ENCODE measurements at regions not wholly inside any gene's neighbourhood (a gene's known extent, or its start where the extent isn't known, plus 50 kb on each side); places are given as distances from the start of the nearest gene placed in this dataset.
A peak's percentile ranks its signal among the peaks of the same experiment; 100 is the strongest.
"Not testable (repeated sequence)": the region's sequence is repeated elsewhere in the genome, so short reads cannot be mapped to it uniquely, and the experiment has no call there.

DNA sequence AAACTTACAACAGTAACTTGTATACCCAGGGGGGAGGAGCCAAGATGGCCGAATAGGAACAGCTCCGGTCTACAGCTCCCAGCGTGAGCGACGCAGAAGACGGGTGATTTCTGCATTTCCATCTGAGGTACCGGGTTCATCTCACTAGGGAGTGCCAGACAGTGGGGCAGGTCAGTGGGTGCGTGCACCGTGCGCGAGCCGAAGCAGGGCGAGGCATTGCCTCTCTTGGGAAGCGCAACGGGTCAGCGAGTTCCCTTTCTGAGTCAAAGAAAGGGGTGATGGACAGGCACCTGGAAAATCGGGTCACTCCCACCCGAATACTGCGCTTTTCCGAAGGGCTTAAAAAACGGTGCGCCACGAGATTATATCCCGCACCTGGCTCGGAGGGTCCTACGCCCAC, 278.8 kb downstream of the FAM47B start:
- not testable (repeated sequence) for DNase-seq (ENCODE audit: low spot score)

DNA sequence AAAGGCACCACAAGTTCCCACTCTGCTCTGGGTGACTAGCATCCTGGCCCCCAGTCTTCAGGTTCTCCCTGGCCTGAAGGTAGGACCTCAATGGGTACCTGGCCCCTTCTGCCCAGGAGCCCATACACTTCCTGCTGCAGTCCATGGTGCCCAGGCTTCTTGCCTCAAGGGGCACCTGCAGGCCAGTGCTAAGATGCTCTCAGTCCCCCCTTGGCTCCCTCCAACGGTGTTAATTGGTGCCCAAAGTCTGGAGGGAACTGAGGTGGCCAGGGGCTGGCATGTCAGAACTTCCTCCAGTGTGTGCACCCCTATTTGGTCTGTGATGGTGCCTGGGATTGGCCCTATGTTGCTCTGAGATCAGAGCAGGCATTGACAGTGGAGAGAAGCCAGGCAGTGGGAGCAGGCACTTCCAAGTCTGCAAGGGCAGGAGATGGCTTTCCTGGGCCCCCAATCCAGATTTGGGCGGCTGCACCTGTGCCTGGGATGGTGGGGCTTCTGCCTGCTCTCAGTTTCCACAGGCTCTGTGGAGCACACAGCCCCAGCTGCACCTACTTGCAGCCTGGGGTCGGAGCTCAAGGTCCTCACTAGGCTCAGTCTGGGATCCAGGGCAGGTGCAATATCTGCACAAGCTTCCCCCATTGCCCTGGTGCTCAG, 301.6 kb downstream of the FAM47B start:
- no peak for DNase-seq (ENCODE audit: low spot score)

DNA sequence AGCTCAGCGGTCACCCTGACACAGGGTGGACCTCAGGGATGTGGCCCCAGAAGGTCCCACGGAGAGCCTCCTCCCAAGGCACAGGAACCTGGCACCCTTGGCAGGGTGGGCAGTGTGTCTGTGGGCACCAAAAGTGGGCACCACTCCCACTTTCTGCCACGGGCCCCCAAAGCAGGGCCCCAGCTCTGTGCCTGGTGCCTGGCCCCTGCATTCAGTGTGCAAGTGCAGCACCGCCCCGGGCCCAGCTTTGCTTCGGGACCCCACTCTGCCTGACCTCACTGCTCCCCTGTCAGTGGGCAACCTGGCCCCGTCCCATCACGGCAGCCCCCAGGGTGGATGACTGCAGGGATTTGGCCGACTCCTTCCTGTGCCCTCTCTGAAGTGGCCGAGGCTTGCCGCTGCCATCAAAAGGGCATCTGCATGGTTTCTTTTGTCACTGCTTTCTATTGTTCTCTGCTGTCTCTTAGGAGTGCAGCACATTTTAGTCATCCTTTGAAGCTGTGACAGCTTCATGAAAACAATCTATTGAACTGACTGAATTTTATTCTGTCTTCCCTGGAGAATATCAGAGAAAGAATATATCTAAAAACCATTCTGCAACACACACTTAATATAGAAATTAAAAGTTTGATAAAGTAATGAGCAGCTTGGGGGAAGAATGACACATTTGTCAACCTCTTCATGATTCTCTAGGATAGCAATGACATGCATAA, 302.4 kb downstream of the FAM47B start:
- no peak for DNase-seq (ENCODE audit: low spot score)

DNA sequence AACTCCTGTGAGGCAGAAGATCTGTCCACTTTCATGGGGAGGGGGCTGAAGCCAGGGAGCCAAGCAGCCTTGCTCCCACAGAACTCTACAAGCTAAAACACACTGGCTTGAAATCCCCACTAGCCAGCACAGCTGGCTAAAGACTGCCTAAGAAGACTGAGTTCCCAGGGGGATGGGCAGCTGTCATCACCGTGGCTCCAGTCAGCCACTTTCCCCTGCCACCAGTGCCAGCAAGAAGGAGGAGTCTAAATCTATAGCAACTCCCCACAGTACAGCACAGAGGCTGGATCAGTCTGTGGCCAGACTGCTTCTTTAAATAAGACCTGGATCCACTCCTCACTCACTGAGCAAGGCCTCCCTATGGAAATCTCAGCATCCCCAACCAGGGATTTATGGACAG, 308.6 kb downstream of the FAM47B start:
- no peak for DNase-seq (ENCODE audit: low spot score)

DNA sequence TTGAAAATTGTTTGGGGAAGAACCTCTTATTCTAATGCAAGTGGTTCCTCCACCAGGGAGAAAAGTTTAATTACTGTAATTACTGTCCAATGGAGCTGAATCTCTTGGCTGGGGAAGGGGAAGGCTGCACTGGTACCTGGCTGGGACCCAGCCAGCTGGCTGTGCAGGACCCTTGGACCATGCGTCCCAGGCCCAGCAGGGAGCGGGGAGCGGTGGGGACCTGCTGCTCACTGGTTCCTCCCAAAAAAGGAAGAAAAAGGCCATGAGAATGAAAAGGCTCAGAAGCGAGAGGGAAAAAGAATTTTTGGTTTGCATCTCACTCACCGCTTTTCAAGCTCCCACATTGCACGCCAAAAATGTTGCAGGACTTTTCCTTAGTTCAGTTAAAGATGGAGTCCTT, 333.5 kb downstream of the FAM47B start:
- DNase-seq (ENCODE audit: low spot score): no peak

DNA sequence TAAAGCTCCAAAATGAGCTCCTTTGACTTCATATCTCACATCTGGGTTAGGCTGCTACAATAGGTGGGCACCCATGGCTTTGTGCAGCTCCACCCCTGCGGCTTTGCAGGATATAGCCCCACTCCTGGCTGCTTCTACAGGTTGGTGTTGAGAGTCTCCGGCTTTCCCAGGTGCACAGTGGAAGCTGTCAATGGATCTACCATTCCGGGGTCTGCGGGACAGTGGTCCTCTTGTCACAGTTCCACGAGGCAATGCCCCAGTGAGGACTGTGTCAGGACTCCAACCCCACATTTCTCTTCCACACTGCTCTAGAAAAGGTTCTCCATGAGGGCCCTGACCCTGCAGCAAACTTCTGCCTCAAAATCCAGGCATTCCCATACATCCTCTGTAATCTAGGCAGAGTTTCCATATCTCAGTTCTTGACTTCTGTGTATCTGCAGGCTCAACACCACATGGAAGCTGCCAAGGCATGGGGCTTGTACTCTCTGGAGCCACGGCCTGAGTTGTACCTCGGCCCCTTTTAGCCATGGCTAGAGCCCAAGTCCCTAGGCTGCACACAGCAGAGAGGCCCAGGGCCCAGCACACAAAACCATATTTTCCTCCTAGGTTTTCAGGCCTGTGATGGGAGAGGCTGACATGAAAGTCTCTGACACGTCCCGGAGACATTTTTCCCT, 342.8 kb downstream of the FAM47B start:
- no peak for DNase-seq (ENCODE audit: low spot score)

DNA sequence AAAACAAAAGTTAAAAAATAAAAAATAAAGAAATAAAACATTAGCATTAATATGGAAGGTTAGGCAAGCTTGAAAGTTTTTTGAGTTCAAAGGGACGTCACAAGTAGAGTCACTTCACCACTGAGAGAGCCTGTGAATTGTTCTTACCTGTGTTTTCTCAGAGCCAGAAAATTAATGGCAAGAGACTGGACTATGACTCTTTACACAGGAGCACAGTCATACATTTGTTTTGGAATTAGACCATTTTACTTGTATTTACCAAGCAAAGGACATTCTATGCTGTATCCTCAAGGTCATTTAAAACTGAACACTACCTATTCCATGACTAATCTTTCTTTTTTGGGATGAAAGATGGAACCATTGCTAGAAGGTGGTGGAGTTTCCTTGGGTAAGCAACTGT, 346.1 kb downstream of the FAM47B start:
- no peak for DNase-seq (ENCODE audit: low spot score)

DNA sequence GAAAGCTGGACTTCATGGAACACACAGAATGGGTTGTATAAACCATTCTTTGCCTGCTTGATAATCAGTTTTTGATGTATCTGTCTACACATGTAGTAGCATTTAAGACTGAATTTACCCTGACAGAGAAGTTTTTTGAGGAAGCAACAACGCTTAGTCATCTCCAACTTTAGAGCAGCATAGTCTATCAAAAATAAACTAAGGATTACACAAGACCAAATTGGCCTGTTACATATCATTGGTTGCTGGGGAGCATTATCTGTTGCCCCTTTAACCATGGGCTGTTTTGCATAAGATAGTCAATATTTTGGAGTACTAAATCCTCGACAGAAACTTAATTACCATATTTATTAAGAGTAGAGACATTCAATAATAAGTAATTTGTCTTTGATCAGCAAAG, 347.4 kb downstream of the FAM47B start:
- no peak for DNase-seq (ENCODE audit: low spot score)

DNA sequence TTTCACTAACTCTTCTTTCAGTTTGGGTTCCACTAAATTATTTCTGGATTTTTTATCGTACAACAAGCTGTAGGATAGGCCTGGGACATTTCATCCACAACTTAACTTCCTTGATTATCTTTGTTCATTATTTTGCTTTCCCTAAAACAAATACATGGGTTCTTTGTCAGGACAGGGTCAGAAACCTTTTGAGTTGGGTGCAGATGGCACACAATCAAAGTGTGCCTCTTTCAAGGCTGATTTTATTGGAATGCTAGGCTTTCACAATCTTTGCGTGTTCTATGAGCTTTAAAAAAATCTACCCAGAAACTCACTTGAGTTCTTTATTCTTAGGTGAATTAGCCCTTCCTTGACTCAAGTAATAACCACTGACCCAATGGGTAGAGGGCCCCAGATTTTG, 348.4 kb downstream of the FAM47B start:
- no peak for DNase-seq (ENCODE audit: low spot score)

DNA sequence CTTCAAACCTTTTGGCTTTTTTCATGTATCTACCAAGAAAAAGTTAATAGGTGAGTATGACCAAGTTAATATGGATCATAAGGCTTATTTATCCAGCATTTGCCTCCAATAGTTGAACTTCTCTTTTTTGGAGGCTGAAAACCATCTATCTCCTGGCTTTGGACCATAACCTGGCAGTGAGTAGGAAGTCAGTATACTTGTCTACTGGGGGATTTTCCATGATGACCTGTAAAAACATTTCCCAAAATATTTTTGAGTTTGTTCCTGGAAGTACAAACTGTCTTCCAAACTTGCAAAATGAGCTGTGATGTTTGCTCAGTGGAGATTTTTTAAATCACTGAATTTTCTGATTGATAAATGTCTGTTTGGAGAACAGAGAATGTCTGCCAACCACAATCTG, 349.9 kb downstream of the FAM47B start:
- DNase-seq (ENCODE audit: low spot score): no peak

DNA sequence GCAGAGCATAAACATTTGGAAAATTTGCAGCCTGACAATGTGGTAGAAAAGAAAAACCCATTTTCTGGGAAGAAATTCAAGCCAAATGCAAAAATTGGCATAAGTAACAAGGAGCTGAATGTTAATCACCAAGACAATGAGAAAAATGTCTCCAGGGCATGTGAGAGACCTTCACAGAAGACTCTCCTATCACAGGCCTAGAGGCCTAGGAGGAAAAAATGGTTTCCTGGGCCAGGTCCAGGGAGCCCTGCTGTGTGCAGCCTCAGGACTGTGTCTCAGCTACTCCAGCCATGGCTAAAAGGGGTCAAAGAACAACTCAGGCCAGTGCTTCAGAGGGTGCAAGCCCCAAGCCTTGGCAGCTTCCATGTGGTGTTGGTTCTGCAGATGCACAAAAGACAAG, 362.4 kb downstream of the FAM47B start:
- DNase-seq (ENCODE audit: low spot score): not testable (repeated sequence)

DNA sequence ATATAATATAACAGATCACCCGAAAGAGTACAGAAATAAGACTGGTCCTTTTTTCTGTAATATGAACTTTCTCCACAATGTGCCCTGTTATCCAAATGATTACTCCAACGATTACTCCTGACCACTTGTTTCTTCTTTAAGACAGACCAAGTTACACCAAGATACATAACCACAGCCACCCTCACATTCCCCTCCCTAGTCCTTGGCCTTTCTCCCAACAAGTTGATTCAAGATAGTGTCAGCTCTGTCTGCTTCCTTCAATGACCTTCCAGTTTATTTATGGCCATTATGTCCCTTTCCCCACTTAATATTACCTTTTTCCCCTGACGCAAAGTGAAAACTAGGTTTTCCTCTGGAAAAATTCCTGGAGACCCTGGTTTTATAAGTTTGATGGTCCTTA, 397.2 kb downstream of the FAM47B start:
- DNase-seq (ENCODE audit: low spot score): no peak

DNA sequence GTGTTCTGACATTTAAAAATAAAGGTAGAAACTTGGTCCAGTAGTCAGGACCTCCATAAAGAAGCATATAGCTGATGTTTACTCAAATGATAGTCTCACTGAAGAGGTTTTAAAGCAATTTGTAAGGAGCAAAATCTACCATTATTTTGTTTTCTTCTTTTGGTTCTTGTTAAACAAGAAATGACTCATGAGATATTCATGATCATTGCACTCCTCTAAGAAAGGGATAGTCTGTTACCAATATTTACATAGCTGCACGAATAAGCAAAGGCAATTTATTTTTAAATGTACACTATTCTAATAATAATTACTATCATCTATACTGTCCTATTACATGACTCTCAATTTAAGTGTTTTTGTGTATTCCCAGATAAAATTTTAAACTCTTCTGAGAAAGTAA, 397.9 kb downstream of the FAM47B start:
- no peak for DNase-seq (ENCODE audit: low spot score)

DNA sequence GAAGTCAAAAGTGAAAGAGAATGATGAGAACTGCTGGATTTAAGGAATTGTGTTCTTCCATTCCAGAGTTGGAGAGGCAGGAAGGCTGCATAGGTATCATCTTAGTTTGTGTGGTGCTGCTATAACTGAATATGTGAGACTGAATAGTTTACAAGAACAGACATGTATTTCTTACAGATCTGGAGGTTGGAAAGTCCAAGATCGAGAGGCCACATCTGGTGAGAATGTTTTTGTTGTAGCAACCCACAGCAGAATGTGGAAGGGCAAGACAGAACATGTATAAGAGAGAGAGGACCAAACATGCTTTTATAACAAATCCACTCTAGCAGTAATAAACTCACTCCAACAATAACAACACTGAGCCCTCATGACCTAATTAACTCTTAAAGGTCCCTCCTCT, 408.6 kb downstream of the FAM47B start:
- DNase-seq (ENCODE audit: low spot score): no peak

DNA sequence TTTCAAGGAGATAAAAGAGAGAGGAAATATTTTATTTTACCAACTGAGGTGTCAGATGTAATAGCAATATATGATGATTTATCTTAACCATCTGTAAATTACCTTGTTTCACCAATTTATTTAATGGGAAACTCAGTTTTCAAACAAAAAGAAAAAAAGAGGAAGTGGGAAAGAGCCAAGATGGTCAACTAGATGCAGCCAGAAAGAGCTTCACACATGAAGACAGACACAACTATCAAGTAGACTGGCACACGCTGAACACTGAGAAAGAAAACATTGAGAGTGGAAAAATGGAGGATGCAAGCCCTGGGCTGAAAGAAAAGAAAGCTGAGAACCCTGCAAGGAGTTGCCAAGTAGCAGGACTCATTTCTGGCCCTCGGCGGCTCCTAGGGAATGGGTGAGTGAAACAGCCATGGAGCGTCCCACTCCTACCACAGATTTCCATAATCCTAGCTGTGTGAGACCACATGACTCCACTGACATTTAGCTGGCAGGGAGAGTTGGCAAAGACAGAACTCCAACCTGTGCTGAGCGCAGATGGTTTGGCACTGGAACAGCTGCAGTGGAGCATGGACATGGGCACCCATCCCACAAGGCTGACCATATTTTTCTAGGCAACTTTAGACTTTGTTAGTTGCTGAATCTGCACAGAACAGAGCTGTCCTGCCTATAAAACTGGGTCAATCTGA, 409.3 kb downstream of the FAM47B start:
- DNase-seq (ENCODE audit: low spot score): no peak

DNA sequence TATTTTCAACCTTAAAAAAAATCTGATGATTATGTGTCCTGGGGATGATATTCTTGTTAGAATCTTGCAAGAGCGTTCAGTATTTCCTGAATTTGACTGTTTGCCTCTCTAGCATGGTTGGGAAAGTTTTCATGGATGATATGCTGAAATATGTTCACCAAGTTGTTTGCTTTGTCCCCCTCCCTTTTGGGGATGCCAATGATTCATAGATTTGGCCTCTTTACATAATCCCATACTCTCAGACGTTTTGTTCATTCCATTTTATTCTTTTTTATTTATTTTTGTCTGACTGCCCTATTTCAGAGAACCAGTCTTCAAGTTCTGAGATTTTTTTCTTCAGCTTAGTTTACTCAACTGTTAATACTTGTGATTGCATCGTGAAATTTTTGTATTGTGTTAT, 415.1 kb downstream of the FAM47B start:
- DNase-seq (ENCODE audit: low spot score): no peak

DNA sequence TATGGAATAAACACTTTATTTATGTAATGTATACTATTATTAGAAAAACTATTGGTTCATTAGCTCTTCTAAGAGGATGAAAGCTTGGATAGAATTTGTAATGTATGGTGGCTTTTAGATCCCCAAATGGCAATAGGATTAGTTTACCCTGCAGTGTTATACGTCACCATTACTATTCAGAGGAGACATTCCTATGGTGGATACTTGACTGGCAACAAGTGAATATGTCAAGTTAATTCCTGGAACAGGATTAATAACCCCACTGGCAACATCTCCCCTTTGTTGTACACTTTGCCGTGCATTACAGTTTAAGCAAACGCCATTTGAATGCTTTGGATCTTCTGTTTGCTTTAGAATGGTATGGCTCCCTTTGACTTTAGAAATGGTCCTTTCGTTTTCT, 420.3 kb downstream of the FAM47B start:
- no peak for DNase-seq (ENCODE audit: low spot score)

DNA sequence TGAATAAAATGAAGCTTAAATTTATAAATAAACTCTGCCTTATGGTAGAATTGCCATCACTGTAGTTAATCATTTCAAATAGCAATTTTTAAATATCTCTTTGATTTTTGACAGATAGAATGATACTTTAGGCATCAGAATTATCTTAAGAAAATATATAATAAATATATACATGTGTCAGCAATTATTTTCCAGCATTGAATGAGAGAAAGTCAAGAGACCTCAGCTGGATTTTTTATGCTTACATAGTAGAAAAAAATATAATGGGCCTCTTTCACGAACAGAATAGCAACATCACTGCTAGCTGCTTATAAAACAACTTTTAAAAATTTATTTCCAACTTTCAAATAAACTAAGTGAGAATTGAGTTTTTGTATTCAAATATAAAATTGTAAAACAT, 424.0 kb upstream of the MAGEB16 start:
- DNase-seq (ENCODE audit: low spot score): no peak

DNA sequence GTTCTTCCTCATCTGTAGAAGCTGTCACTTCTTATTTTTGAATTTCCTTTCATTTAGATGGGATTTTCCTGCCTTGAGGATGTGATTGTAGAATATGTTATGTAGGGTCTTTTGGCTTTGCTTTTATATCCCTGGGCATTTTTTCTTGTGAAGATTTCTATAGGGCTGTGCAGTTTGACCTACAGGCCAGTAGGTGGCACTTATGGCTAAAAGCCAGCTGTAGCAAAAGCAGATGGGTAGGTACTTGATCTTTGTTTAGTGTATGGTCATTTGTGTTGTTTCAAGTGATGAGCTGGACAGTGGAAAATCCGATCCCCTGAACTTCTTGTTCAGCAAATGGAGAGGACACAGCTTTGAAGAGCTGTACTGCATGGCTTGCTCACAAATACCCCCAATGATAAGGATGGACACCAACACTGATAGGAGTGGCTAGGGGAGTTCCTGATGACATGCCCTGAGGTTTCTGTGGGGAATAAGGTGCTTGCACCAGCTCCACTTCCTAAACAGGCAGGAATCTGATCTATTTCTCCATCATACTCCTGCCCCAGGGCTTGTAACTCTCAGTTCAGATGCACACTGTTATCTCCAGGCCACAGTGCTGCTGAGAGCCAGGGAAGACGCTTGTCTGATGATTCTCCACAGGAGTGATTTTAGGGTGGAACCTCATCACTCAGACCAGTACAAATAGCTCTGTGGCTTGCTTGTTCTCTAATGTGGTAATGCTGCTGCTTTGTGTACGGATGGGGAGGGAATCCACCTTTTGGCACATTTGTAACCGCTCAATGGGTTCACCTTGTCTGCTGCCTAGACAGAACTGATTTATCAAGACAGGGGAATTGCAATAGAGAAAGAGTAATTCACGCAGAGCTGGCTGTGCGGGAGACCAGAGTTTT, 417.1 kb upstream of the MAGEB16 start:
- peak; percentile 1 for DNase-seq (ENCODE audit: low spot score)

DNA sequence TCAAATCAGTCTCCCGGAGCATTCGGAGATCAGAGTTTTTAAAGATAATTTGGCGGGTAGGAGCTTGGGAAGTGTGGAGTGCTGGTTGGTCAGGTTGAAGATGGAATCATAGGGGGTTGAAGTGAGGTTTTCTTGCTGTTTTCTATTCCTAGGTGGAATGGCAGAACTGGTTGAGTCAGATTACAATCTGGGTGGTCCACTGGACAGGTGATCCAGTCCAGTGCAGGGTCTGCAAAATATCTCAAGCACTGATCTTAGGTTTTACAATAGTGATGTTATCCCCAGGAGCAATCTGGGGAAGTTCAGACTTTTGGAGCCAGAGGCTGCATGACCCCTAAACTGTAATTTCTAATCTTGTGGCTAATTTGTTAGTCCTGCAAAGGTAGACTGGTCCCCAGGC, 416.4 kb upstream of the MAGEB16 start:
- not testable (repeated sequence) for DNase-seq (ENCODE audit: low spot score)

DNA sequence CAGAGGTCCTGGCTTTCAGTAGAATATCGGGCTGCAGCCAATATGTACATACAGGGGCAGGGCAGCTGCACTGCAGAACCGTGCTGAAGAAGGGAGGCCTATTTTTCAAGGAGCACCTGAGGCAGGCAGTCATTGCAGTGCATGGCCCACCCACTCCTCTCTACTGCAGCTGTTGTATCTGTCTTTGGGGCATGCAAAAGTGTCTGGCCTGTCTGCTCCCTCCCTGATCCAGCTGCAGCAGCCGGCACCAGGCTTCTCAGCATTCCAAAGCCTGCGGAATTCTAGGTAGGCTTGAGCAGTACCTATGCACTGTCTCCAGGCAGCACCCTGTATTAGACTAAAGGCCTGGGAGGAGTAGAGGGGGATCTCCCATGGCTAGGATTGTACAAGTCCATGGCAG, 415.2 kb upstream of the MAGEB16 start:
- no peak for DNase-seq (ENCODE audit: low spot score)

DNA sequence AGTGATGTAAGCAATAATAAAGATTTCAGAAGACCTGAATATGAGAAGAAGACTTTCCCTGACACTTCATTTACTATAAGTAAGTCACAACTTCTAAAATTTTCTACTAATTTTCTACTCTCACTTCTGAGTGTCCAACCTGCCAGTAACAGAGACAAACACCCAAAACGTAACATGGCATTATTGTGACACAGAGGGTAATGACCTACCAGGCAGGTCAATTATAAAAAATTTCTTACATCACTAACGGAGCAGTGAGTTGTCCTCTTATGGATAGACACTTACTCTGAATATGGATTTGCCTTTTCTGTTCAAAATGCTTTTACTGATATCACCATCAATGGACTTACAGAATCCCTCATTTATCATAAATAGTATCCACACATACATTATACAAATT, 405.9 kb upstream of the MAGEB16 start:
- DNase-seq (ENCODE audit: low spot score): no peak

Data from HuH-7 (cell line).